Cardiac fibroblast (primary cell): ENCODE measurements at regions not wholly inside any gene's neighbourhood (a gene's known extent, or its start where the extent isn't known, plus 50 kb on each side); places are given as distances from the start of the nearest gene placed in this dataset.

Experiments used
- DNase-seq, 2 donors: peaks; one replicate each; pipeline versions ENCODE4 v3.0.0 to v3.0.0-alpha.2; 2010; ENCODE audit warnings: low read depth in 2 of 2
- H3K4me3 ChIP-seq, 2 donors: replicated peaks in 1 of 2; 1 replicate in 1 of 2; 2 replicates in 1 of 2; pipeline ENCODE4 v1.5.1; 2011; ENCODE audit warnings: low read depth in 2 of 2, low read length in 2 of 2, mild to moderate bottlenecking in 2 of 2, moderate library complexity in 1 of 2
- TF ChIP-seq, protein P1 (sequence below): IDR thresholded peaks from one replicate; pipeline ENCODE4 v1.5.1; 2011; ENCODE audit warnings: low read depth, mild to moderate bottlenecking, low read length, inconsistent platforms

DNA sequence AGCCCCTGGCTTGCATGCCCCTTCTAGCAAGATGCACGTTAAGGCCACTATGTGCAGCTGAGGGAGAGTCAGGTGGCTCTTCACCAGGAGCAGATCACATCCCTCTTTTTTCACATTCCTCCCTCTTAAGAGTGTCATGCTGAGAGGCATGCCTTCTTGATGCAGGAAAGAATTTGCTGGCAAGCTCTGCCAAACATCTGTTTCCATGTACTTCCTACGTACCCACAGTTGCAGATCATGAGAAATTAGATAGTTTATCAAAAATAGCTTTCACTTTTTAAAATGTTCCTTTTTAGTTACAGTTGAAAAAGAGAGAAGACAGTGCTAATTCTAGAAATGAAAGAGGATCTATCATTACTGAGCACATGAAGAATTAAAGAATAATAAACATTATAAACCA is 79.7 kb upstream of the ZNF722 start:
- no peak for DNase-seq
- H3K4me3 ChIP-seq = no peak overlapping the region
- TF ChIP-seq, protein P1, sequence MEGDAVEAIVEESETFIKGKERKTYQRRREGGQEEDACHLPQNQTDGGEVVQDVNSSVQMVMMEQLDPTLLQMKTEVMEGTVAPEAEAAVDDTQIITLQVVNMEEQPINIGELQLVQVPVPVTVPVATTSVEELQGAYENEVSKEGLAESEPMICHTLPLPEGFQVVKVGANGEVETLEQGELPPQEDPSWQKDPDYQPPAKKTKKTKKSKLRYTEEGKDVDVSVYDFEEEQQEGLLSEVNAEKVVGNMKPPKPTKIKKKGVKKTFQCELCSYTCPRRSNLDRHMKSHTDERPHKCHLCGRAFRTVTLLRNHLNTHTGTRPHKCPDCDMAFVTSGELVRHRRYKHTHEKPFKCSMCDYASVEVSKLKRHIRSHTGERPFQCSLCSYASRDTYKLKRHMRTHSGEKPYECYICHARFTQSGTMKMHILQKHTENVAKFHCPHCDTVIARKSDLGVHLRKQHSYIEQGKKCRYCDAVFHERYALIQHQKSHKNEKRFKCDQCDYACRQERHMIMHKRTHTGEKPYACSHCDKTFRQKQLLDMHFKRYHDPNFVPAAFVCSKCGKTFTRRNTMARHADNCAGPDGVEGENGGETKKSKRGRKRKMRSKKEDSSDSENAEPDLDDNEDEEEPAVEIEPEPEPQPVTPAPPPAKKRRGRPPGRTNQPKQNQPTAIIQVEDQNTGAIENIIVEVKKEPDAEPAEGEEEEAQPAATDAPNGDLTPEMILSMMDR = no peak

- H3K4me3 ChIP-seq = no peak overlapping the region
- TF ChIP-seq, protein P1 = no peak
- no peak for DNase-seq
These were observed 73.4 kb upstream of the ZNF722 start for GRCh38 chr7:63925262-63925625.

DNA sequence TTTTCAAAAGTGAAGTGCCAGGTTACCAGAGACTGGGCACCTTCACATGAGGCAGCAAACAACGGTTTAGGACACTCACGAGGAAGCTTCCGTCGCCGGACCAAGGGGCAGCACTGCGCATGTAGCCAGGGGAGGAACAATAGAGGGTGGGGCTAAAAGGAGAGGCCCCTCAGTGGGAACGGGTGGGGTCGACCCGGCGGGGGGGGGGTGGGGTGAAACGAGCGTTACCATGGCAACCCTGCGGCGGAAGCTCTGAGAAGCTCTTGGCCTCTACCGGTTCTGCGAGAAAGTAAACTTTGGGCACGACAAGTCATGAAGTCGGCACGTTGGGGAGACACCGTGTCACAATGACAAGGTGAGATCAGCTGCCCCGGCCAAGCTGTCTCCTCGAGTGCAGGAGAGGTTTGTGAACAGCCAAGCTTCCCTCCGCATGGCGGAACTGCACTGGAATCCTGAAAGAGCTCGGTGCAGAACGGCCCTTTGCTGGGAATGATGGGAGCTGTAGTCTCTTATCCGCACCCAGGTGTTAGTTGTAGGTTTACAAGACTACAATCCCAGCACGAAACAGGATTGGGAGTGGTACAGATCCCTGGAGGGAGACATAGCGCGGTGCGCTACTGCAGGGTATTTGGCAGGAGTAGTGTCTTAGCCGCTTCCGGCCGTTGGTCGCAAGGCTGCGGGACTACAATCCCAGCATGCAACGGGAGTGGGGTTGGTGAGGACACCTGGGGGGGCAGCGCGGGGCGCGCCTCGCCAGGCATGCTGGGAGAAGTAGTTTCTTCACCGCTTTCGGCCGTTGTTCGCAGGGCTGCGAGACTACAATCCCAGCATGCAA is 72.8 kb upstream of the ZNF722 start:
- TF ChIP-seq, protein P1 = no peak
- H3K4me3 ChIP-seq = no peak overlapping the region

GRCh38 chr7:63927261-63927660 is 71.4 kb upstream of the ZNF722 start:
- TF ChIP-seq, protein P1 = no peak
- H3K4me3 ChIP-seq = no peak overlapping the region

More for the DNA sequence above, 72.8 kb upstream of the ZNF722 start:
- DNase-seq = peak in 1 of 2 donors; percentile 29

DNA sequence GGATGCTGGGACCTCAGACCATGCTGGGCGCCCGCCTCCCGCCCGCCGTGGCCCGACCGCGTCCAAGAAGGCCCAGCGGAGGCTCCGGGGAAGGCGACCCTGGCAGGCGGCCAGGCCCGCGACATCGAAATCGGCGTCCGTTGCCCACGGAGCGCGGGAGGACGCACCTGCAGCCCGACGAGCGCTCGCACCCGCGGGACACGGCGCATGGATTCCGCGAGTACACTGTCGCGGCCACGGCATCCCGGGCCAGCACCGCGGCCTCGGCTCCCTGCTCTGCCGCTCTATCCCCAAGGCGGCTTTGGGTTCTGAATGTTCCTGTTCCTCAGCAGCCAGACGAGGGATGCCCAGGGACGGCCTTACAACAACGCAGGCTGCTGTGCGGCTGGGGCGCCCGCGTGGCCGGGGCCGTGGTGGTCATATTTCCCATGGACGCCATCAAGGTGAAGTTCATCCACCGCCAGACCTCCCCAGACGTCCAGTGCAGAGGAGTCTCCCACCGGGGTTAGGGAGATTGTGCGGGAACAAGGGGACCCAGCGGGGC is 67.5 kb upstream of the ZNF722 start:
- TF ChIP-seq, protein P1 = no peak
- DNase-seq = no peak
- H3K4me3 ChIP-seq = no peak overlapping the region

More at GRCh38 chr7:63927261-63927660, 71.4 kb upstream of the ZNF722 start:
- DNase-seq = no peak

- TF ChIP-seq, protein P1 = no peak
- DNase-seq = no peak
- no peak overlapping the region for H3K4me3 ChIP-seq
These were observed 66.6 kb upstream of the ZNF722 start for GRCh38 chr7:63931985-63932577.
